ENCODE measurements at regions not wholly inside any gene's neighbourhood (a gene's known extent, or its start where the extent isn't known, plus 50 kb on each side); places are given as distances from the start of the nearest gene placed in this dataset.

GRCh38 chr5:15031180-15031579 is 159.6 kb upstream of the ANKH start:
- H3K27me3 ChIP-seq (ENCODE audit: control insufficient read depth in 2 of 2, insufficient read depth in 1 of 2, low read length in 1 of 2) = no peaks in the 10 kb centered on the region
- no peak overlapping the region for H3K4me3 ChIP-seq (ENCODE audit: low read length in 2 of 2)
- no peaks in the 10 kb centered on the region for H3K9me3 ChIP-seq (ENCODE audit: control insufficient read depth in 2 of 2, insufficient read depth in 1 of 2, low read length in 1 of 2)
- H3K27ac ChIP-seq (ENCODE audit: low read depth in 1 of 2, low read length in 1 of 2) = no peak overlapping the region
- no peaks in the 10 kb centered on the region for H3K4me1 ChIP-seq (ENCODE audit: control insufficient read depth in 2 of 2, insufficient read depth in 2 of 2, low read length in 2 of 2)
- 95% methylated on average over 1 of the region's 1 CpG for WGBS
- DNase-seq (ENCODE audit: low read depth in 6 of 9, low spot score in 9 of 9) = no peak
- no peaks in the 10 kb centered on the region for H3K36me3 ChIP-seq (ENCODE audit: control insufficient read depth in 2 of 2, insufficient read depth in 2 of 2, low read length in 1 of 2)

DNA sequence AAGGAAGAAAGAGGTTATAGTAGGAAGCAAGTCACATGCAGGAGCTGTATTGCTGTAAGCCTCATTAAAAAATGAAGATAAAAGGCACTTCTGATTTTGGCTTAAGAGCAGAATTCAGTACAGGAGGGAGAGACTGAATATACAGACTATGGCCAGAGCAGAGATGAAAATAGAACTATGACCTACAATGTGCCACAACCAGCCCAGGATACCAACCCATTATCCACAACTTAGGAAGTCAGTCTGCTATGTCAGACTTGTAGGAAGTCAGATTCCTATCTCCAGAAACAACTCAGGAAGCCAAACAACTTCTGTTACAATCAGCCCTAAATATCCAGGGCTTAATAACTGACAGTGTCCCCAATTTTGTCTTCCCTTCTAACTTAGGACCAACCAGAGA is 156.2 kb upstream of the ANKH start:
- Histone ChIP-seq H3K36me3 (ENCODE audit: control insufficient read depth in 2 of 2, insufficient read depth in 2 of 2, low read length in 1 of 2) (no peaks in the 10 kb centered on the region), H3K27ac (ENCODE audit: low read depth in 1 of 2, low read length in 1 of 2) (no peak overlapping the region), H3K4me1 (ENCODE audit: control insufficient read depth in 2 of 2, insufficient read depth in 2 of 2, low read length in 2 of 2) (no peaks in the 10 kb centered on the region), H3K27me3 (ENCODE audit: control insufficient read depth in 2 of 2, insufficient read depth in 1 of 2, low read length in 1 of 2) (no peaks in the 10 kb centered on the region), H3K4me3 (ENCODE audit: low read length in 2 of 2) (no peak overlapping the region), H3K9me3 (ENCODE audit: control insufficient read depth in 2 of 2, insufficient read depth in 1 of 2, low read length in 1 of 2) (no peaks in the 10 kb centered on the region)
- DNase-seq (ENCODE audit: low read depth in 6 of 9, low spot score in 9 of 9) = no peak

DNA sequence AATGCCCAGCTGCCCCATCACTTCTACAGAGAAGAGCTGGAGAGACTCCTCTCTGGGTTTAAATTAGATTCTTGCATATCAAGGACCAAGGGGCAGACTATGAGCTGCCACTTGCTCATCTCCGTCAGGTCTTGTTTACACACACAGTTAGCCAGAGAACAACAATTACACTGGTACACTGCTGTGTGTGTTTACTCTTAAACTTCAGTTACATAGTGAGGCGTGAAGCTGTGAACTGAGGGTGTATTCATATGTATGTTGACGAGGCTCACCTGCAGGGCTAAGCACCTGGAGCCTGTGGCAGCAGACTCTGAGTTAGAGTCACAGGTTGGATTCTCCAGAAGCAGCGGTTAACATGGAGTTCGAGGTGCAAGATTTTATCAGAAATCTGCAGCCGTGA is 155.4 kb upstream of the ANKH start:
- Histone ChIP-seq H3K4me3 (ENCODE audit: low read length in 2 of 2) (no peak overlapping the region), H3K9me3 (ENCODE audit: control insufficient read depth in 2 of 2, insufficient read depth in 1 of 2, low read length in 1 of 2) (no peaks in the 10 kb centered on the region), H3K36me3 (ENCODE audit: control insufficient read depth in 2 of 2, insufficient read depth in 2 of 2, low read length in 1 of 2) (no peaks in the 10 kb centered on the region), H3K27ac (ENCODE audit: low read depth in 1 of 2, low read length in 1 of 2) (no peak overlapping the region), H3K27me3 (ENCODE audit: control insufficient read depth in 2 of 2, insufficient read depth in 1 of 2, low read length in 1 of 2) (no peaks in the 10 kb centered on the region), H3K4me1 (ENCODE audit: control insufficient read depth in 2 of 2, insufficient read depth in 2 of 2, low read length in 2 of 2) (no peaks in the 10 kb centered on the region)
- DNase-seq (ENCODE audit: low read depth in 6 of 9, low spot score in 9 of 9) = no peak
- WGBS = 72% methylated on average over 6 of the region's 6 CpGs

GRCh38 chr5:15026011-15026893 is 154.7 kb upstream of the ANKH start:
- H3K4me1 ChIP-seq (ENCODE audit: control insufficient read depth in 2 of 2, insufficient read depth in 2 of 2, low read length in 2 of 2) = no peaks in the 10 kb centered on the region
- no peaks in the 10 kb centered on the region for H3K36me3 ChIP-seq (ENCODE audit: control insufficient read depth in 2 of 2, insufficient read depth in 2 of 2, low read length in 1 of 2)
- DNase-seq (ENCODE audit: low read depth in 6 of 9, low spot score in 9 of 9) = no peak
- 87% methylated on average over 9 of the region's 9 CpGs for WGBS
- H3K4me3 ChIP-seq (ENCODE audit: low read length in 2 of 2) = no peak overlapping the region
- H3K27me3 ChIP-seq (ENCODE audit: control insufficient read depth in 2 of 2, insufficient read depth in 1 of 2, low read length in 1 of 2) = no peaks in the 10 kb centered on the region
- no peak overlapping the region for H3K27ac ChIP-seq (ENCODE audit: low read depth in 1 of 2, low read length in 1 of 2)
- no peaks in the 10 kb centered on the region for H3K9me3 ChIP-seq (ENCODE audit: control insufficient read depth in 2 of 2, insufficient read depth in 1 of 2, low read length in 1 of 2)

DNA sequence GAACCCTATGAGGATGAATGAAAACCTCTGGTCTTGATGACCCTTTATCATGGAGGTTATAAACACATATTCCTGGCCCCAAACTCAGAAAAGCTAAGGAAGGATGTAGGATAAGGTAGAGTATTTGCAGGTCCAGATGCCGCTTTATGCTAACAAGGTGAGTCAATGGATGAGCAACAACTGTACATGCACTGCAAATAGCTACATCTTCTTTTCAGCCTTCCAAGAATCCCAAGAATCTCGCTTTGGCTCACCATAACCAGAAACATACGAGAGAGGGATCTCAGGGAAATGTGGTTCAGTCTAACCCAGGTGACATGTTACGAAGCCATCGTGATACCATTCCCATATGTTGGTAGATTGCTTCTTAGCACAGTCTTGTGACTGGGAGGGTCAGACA is 152.3 kb upstream of the ANKH start:
- H3K27ac ChIP-seq (ENCODE audit: low read depth in 1 of 2, low read length in 1 of 2) = no peak overlapping the region
- no peaks in the 10 kb centered on the region for H3K36me3 ChIP-seq (ENCODE audit: control insufficient read depth in 2 of 2, insufficient read depth in 2 of 2, low read length in 1 of 2)
- no peak overlapping the region for H3K4me3 ChIP-seq (ENCODE audit: low read length in 2 of 2)
- no peaks in the 10 kb centered on the region for H3K4me1 ChIP-seq (ENCODE audit: control insufficient read depth in 2 of 2, insufficient read depth in 2 of 2, low read length in 2 of 2)
- H3K27me3 ChIP-seq (ENCODE audit: control insufficient read depth in 2 of 2, insufficient read depth in 1 of 2, low read length in 1 of 2) = no peaks in the 10 kb centered on the region
- H3K9me3 ChIP-seq (ENCODE audit: control insufficient read depth in 2 of 2, insufficient read depth in 1 of 2, low read length in 1 of 2) = no peaks in the 10 kb centered on the region
- DNase-seq (ENCODE audit: low read depth in 6 of 9, low spot score in 9 of 9) = no peak
- WGBS = 96% methylated on average over 5 of the region's 5 CpGs

- Histone ChIP-seq H3K27ac (ENCODE audit: low read depth in 1 of 2, low read length in 1 of 2) (no peak overlapping the region), H3K4me3 (ENCODE audit: low read length in 2 of 2) (no peak overlapping the region), H3K36me3 (ENCODE audit: control insufficient read depth in 2 of 2, insufficient read depth in 2 of 2, low read length in 1 of 2) (no peaks in the 10 kb centered on the region), H3K4me1 (ENCODE audit: control insufficient read depth in 2 of 2, insufficient read depth in 2 of 2, low read length in 2 of 2) (no peaks in the 10 kb centered on the region), H3K9me3 (ENCODE audit: control insufficient read depth in 2 of 2, insufficient read depth in 1 of 2, low read length in 1 of 2) (no peaks in the 10 kb centered on the region), H3K27me3 (ENCODE audit: control insufficient read depth in 2 of 2, insufficient read depth in 1 of 2, low read length in 1 of 2) (no peaks in the 10 kb centered on the region)
- no peak for DNase-seq (ENCODE audit: low read depth in 6 of 9, low spot score in 9 of 9)
- WGBS = 95% methylated on average over 1 of the region's 1 CpG
These were observed 151.7 kb upstream of the ANKH start for GRCh38 chr5:15023266-15023665.

GRCh38 chr5:15021266-15022046 is 149.9 kb upstream of the ANKH start:
- Histone ChIP-seq H3K4me3 (ENCODE audit: low read length in 2 of 2) (no peak overlapping the region), H3K27me3 (ENCODE audit: control insufficient read depth in 2 of 2, insufficient read depth in 1 of 2, low read length in 1 of 2) (no peaks in the 10 kb centered on the region), H3K36me3 (ENCODE audit: control insufficient read depth in 2 of 2, insufficient read depth in 2 of 2, low read length in 1 of 2) (no peaks in the 10 kb centered on the region), H3K27ac (ENCODE audit: low read depth in 1 of 2, low read length in 1 of 2) (no peak overlapping the region), H3K4me1 (ENCODE audit: control insufficient read depth in 2 of 2, insufficient read depth in 2 of 2, low read length in 2 of 2) (no peaks in the 10 kb centered on the region), H3K9me3 (ENCODE audit: control insufficient read depth in 2 of 2, insufficient read depth in 1 of 2, low read length in 1 of 2) (no peaks in the 10 kb centered on the region)
- WGBS = 97% methylated on average over 8 of the region's 8 CpGs
- no peak for DNase-seq (ENCODE audit: low read depth in 6 of 9, low spot score in 9 of 9)

GRCh38 chr5:15020736-15021135 is 149.2 kb upstream of the ANKH start:
- Histone ChIP-seq H3K9me3 (ENCODE audit: control insufficient read depth in 2 of 2, insufficient read depth in 1 of 2, low read length in 1 of 2) (no peaks in the 10 kb centered on the region), H3K4me1 (ENCODE audit: control insufficient read depth in 2 of 2, insufficient read depth in 2 of 2, low read length in 2 of 2) (no peaks in the 10 kb centered on the region), H3K4me3 (ENCODE audit: low read length in 2 of 2) (no peak overlapping the region), H3K36me3 (ENCODE audit: control insufficient read depth in 2 of 2, insufficient read depth in 2 of 2, low read length in 1 of 2) (no peaks in the 10 kb centered on the region), H3K27me3 (ENCODE audit: control insufficient read depth in 2 of 2, insufficient read depth in 1 of 2, low read length in 1 of 2) (no peaks in the 10 kb centered on the region), H3K27ac (ENCODE audit: low read depth in 1 of 2, low read length in 1 of 2) (no peak overlapping the region)
- DNase-seq (ENCODE audit: low read depth in 6 of 9, low spot score in 9 of 9) = no peak
- 96% methylated on average over 3 of the region's 3 CpGs for WGBS

DNA sequence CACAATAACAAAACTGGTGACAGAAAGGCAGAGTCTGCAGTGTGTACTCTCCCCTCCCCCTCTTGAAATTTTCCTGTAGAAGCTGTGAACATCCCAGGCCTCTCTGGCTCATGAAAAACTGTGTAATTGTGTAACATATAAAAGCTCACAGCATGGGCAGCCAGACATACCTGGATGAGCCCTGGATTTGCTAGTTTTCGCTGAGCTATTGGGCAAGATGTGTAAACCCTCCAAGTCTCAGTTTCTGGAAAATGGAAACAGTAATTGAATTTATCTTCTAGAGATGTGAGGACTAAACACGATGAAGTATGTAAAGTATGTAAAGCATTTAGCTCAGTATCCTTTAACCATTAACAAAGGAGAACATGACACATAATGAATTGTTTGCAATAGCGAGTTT is 143.2 kb upstream of the ANKH start:
- WGBS = 71% methylated on average over 3 of the region's 3 CpGs

More for the DNA sequence above, 143.2 kb upstream of the ANKH start:
- Histone ChIP-seq H3K4me1 (ENCODE audit: control insufficient read depth in 2 of 2, insufficient read depth in 2 of 2, low read length in 2 of 2) (no peaks in the 10 kb centered on the region), H3K36me3 (ENCODE audit: control insufficient read depth in 2 of 2, insufficient read depth in 2 of 2, low read length in 1 of 2) (no peaks in the 10 kb centered on the region), H3K4me3 (ENCODE audit: low read length in 2 of 2) (no peak overlapping the region), H3K9me3 (ENCODE audit: control insufficient read depth in 2 of 2, insufficient read depth in 1 of 2, low read length in 1 of 2) (no peaks in the 10 kb centered on the region), H3K27me3 (ENCODE audit: control insufficient read depth in 2 of 2, insufficient read depth in 1 of 2, low read length in 1 of 2) (no peaks in the 10 kb centered on the region), H3K27ac (ENCODE audit: low read depth in 1 of 2, low read length in 1 of 2) (no peak overlapping the region)
- DNase-seq (ENCODE audit: low read depth in 6 of 9, low spot score in 9 of 9) = no peak

All from thymus (tissue), 11 donors.